T-cell (primary cell): ENCODE measurements at regions not wholly inside any gene's neighbourhood (a gene's known extent, or its start where the extent isn't known, plus 50 kb on each side); places are given as distances from the start of the nearest gene placed in this dataset.

ENCODE experiments used
- ATAC-seq, 4 experiments: fragments of 200-7000 bp in 3 of 4; fragments of 150-1000 bp in 1 of 4; cut with Tn5 transposase; replicated peaks in 1 of 4; 1 replicate in 3 of 4; 2 replicates in 1 of 4; pipeline ENCODE4 v1.10.0; 2021; ENCODE audit warnings: moderate library complexity in 3 of 4, mild to moderate bottlenecking in 2 of 4, moderate number of reproducible peaks in 1 of 4
- CTCF ChIA-PET, 2 donors: fragments of 300-600 bp; sonication (Branson Sonifier 250); formaldehyde crosslinking; loops; one replicate each; lab custom pipeline; 2022; ENCODE audit warnings: antibody characterized with exemption in 2 of 2; lab: Charles Lee
- POLR2A ChIA-PET, 2 donors: fragments of 300-600 bp; sonication (Branson Sonifier 250); formaldehyde crosslinking; loops; one replicate each; lab custom pipeline; 2022; ENCODE audit warnings: antibody characterized with exemption in 2 of 2; lab: Charles Lee
- DNase-seq, 35 experiments: peaks; one replicate each; pipeline versions ENCODE4 v3.0.0 to v3.0.0-alpha.2; 2013 to 2023
- H3K27ac ChIP-seq: one replicate; pipeline ENCODE4 v1.5.1; 2013; ENCODE audit warnings: low read length
- H3K27me3 ChIP-seq, 2 experiments: replicated peaks in 1 of 2; 1 replicate in 1 of 2; 2 replicates in 1 of 2; pipeline versions ENCODE4 v1.6.1 to v1.7.0; 2013; ENCODE audit warnings: low read length in 1 of 2, mixed read lengths in 1 of 2; ENCODE audit not compliant: control insufficient read depth in 2 of 2, insufficient read depth in 2 of 2; ENCODE audit errors: extremely low read depth in 1 of 2
- H3K36me3 ChIP-seq, 2 donors: 1 replicate in 1 of 2; 2 replicates in 1 of 2; pipeline versions ENCODE4 v1.6.1 to v1.7.0; 2013; ENCODE audit warnings: low read length in 1 of 2; ENCODE audit not compliant: control insufficient read depth in 2 of 2, insufficient read depth in 1 of 2; ENCODE audit errors: extremely low read depth in 1 of 2
- H3K4me1 ChIP-seq, 2 experiments: 1 replicate in 1 of 2; 2 replicates in 1 of 2; pipeline versions ENCODE4 v1.6.1 to v1.7.0; 2013; ENCODE audit warnings: low read length in 2 of 2, mixed read lengths in 1 of 2; ENCODE audit not compliant: insufficient read depth in 2 of 2, control insufficient read depth in 1 of 2; ENCODE audit errors: extremely low read depth in 1 of 2
- H3K4me3 ChIP-seq, 2 donors: 1 replicate in 1 of 2; 2 replicates in 1 of 2; pipeline versions ENCODE4 v1.5.1 to v1.7.0; 2013; ENCODE audit warnings: mild to moderate bottlenecking in 2 of 2, low read length in 1 of 2, moderate library complexity in 1 of 2; ENCODE audit not compliant: control insufficient read depth in 1 of 2; ENCODE audit errors: extremely low read depth in 1 of 2
- H3K9me3 ChIP-seq: 2 replicates; pipeline ENCODE4 v1.7.0; 2013
- H3K27ac Mint-ChIP-seq, 2 donors: one replicate each; pipeline ENCODE4 v1.8.0; 2020 to 2021; ENCODE audit warnings: mild to moderate bottlenecking in 2 of 2, mixed read lengths in 2 of 2
- H3K27me3 Mint-ChIP-seq, 2 donors: one replicate each; pipeline ENCODE4 v1.8.0; 2021 to 2022; ENCODE audit warnings: mixed read lengths in 2 of 2
- H3K36me3 Mint-ChIP-seq: one replicate; pipeline ENCODE4 v1.8.0; 2021; ENCODE audit warnings: mixed read lengths
- H3K4me1 Mint-ChIP-seq, 3 donors: one replicate each; pipeline ENCODE4 v1.8.0; 2020 to 2022; ENCODE audit warnings: mixed read lengths in 3 of 3, mild to moderate bottlenecking in 1 of 3
- H3K4me3 Mint-ChIP-seq, 3 donors: one replicate each; pipeline ENCODE4 v1.8.0; 2020 to 2022; ENCODE audit warnings: mild to moderate bottlenecking in 3 of 3, mixed read lengths in 3 of 3, moderate library complexity in 3 of 3
- H3K9me3 Mint-ChIP-seq, 3 donors: one replicate each; pipeline ENCODE4 v1.8.0; 2020 to 2022; ENCODE audit warnings: mixed read lengths in 3 of 3
- WGBS: methylation state at CpG from one replicate; pipeline ENCODE4 v1.1.5; 2013; ENCODE audit warnings: missing lambda C conversion rate; ENCODE audit not compliant: insufficient coverage; 5-methylcytosine and 5-hydroxymethylcytosine counted together

GRCh38 chr5:136703036-136703435 lies 337.7 kb upstream of the TRPC7 start:
- Histone ChIP-seq H3K36me3 (no peaks in the 10 kb centered on the region), H3K4me1 (no peaks in the 10 kb centered on the region), H3K4me3 (no peak overlapping the region), H3K9me3 (no peaks in the 10 kb centered on the region), H3K27me3 (no peaks in the 10 kb centered on the region), H3K27ac (no peak overlapping the region)
- Mint-ChIP-seq H3K27ac (no peak overlapping the region), H3K27me3 (no peaks in the 10 kb centered on the region), H3K4me3 (no peak overlapping the region), H3K4me1 (no peaks in the 10 kb centered on the region), H3K9me3 (peaks cover 0 to 2% (median 0%) of the 10 kb centered on the region in 3 donors), H3K36me3 (no peaks in the 10 kb centered on the region)
- ATAC-seq = no peak
- ChIA-PET CTCF (no interaction called here), POLR2A (no interaction called here)
- DNase-seq = no peak
- no CpG with 5 or more reads among the region's 2 CpGs for WGBS

GRCh38 chr5:136701191-136701590 lies 335.8 kb upstream of the TRPC7 start:
- no peak for ATAC-seq
- Mint-ChIP-seq H3K36me3 (no peaks in the 10 kb centered on the region), H3K27me3 (no peaks in the 10 kb centered on the region), H3K4me1 (no peaks in the 10 kb centered on the region), H3K27ac (no peak overlapping the region), H3K9me3 (no peaks in the 10 kb centered on the region), H3K4me3 (no peak overlapping the region)
- POLR2A ChIA-PET = no interaction called here
- no peak overlapping the region for H3K27ac ChIP-seq
- no peaks in the 10 kb centered on the region for H3K4me1 ChIP-seq
- H3K36me3 ChIP-seq = no peaks in the 10 kb centered on the region
- no peak for DNase-seq
- CTCF ChIA-PET = no interaction called here
- no peak overlapping the region for H3K4me3 ChIP-seq
- no peaks in the 10 kb centered on the region for H3K9me3 ChIP-seq
- no CpG with 5 or more reads among the region's 1 CpG for whole genome bisulfite sequencing
- H3K27me3 ChIP-seq = no peaks in the 10 kb centered on the region

GRCh38 chr5:136699651-136700050 lies 334.3 kb upstream of the TRPC7 start:
- Mint-ChIP-seq H3K27ac (no peak overlapping the region), H3K36me3 (no peaks in the 10 kb centered on the region), H3K27me3 (no peaks in the 10 kb centered on the region)

GRCh38 chr5:136698970-136699369 lies 333.6 kb upstream of the TRPC7 start:
- no peaks in the 10 kb centered on the region for H3K9me3 ChIP-seq

More at GRCh38 chr5:136699651-136700050, 334.3 kb upstream of the TRPC7 start:
- Mint-ChIP-seq H3K4me3 (no peak overlapping the region), H3K9me3 (no peaks in the 10 kb centered on the region), H3K4me1 (no peaks in the 10 kb centered on the region)
- no peak for DNase-seq
- Histone ChIP-seq H3K4me3 (no peak overlapping the region), H3K4me1 (no peaks in the 10 kb centered on the region), H3K36me3 (no peaks in the 10 kb centered on the region), H3K9me3 (no peaks in the 10 kb centered on the region), H3K27me3 (no peaks in the 10 kb centered on the region), H3K27ac (no peak overlapping the region)
- no peak for ATAC-seq
- 0% methylated on average over 5 of the region's 7 CpGs for WGBS
- ChIA-PET POLR2A (no interaction called here), CTCF (no interaction called here)

GRCh38 chr5:136694258-136694657 lies 328.9 kb upstream of the TRPC7 start:
- H3K4me1 Mint-ChIP-seq = no peaks in the 10 kb centered on the region
- H3K27ac Mint-ChIP-seq = no peak overlapping the region
- no CpG with 5 or more reads among the region's 4 CpGs for WGBS
- DNase-seq (no peak), ATAC-seq (no peak)
- H3K36me3 Mint-ChIP-seq = no peaks in the 10 kb centered on the region
- no peaks in the 10 kb centered on the region for H3K4me1 ChIP-seq
- no peaks in the 10 kb centered on the region for H3K27me3 Mint-ChIP-seq
- H3K27ac ChIP-seq = no peak overlapping the region
- CTCF ChIA-PET = no interaction called here
- no peaks in the 10 kb centered on the region for H3K36me3 ChIP-seq
- no peaks in the 10 kb centered on the region for H3K27me3 ChIP-seq
- H3K4me3 ChIP-seq = no peak overlapping the region
- POLR2A ChIA-PET = no interaction called here
- H3K9me3 ChIP-seq = no peaks in the 10 kb centered on the region
- no peak overlapping the region for H3K4me3 Mint-ChIP-seq
- H3K9me3 Mint-ChIP-seq = peaks cover 0 to 19% (median 10%) of the 10 kb centered on the region in 3 donors

More at GRCh38 chr5:136698970-136699369, 333.6 kb upstream of the TRPC7 start:
- Mint-ChIP-seq H3K4me3 (no peak overlapping the region), H3K4me1 (no peaks in the 10 kb centered on the region), H3K9me3 (peaks cover 0 to 6% (median 2%) of the 10 kb centered on the region in 3 donors), H3K27me3 (no peaks in the 10 kb centered on the region), H3K36me3 (no peaks in the 10 kb centered on the region), H3K27ac (no peak overlapping the region)
- Histone ChIP-seq H3K36me3 (no peaks in the 10 kb centered on the region), H3K4me3 (no peak overlapping the region), H3K27me3 (no peaks in the 10 kb centered on the region), H3K27ac (no peak overlapping the region), H3K4me1 (no peaks in the 10 kb centered on the region)
- 50% methylated on average over 2 of the region's 5 CpGs for WGBS
- ATAC-seq = no peak
- no peak for DNase-seq
- POLR2A ChIA-PET = no interaction called here
- CTCF ChIA-PET = no interaction called here

- 70% methylated on average over 2 of the region's 2 CpGs for WGBS
- Mint-ChIP-seq H3K27me3 (no peaks in the 10 kb centered on the region), H3K36me3 (no peaks in the 10 kb centered on the region), H3K4me1 (no peaks in the 10 kb centered on the region), H3K4me3 (no peak overlapping the region), H3K27ac (no peak overlapping the region), H3K9me3 (peaks cover 22 to 48% (median 27%) of the 10 kb centered on the region in 3 donors)
- no peaks in the 10 kb centered on the region for H3K36me3 ChIP-seq
- no peak overlapping the region for H3K27ac ChIP-seq
- ChIA-PET POLR2A (no interaction called here), CTCF (no interaction called here)
- no peak overlapping the region for H3K4me3 ChIP-seq
- no peak for ATAC-seq
- H3K27me3 ChIP-seq = no peaks in the 10 kb centered on the region
- H3K9me3 ChIP-seq = no peaks in the 10 kb centered on the region
- H3K4me1 ChIP-seq = no peaks in the 10 kb centered on the region
- DNase-seq = no peak
Observed at GRCh38 chr5:136689552-136689951, 324.2 kb upstream of the TRPC7 start.
